ENCODE measurements at regions not wholly inside any gene's neighbourhood (a gene's known extent, or its start where the extent isn't known, plus 50 kb on each side); places are given as distances from the start of the nearest gene placed in this dataset.

DNA sequence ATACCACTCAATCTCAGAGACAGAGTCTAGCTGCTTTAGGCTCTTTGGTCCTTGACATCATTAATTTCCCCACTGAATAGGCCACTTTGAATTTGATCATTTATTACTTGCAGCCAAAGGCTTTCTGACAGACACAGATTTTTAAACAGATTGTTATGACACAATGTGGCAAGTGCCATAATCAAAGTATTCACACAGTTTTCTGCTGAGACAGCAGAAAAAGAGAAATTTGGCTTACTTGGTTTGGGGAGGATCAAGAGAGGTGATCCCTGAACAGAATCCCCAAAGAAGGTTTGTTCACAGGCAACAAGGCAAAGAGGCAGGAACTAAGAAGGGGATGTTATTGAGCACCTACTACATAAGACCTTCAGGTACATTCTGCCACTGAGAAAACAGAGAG is 138.0 kb upstream of the TOP1 start:
- TF ChIP-seq TCF12 (IDR thresholded peaks at IDR 0.05; ENCODE audit: low read depth) (no peak), CEBPB (IDR thresholded peaks at IDR 0.05) (no peak), CREB1 (IDR thresholded peaks at IDR 0.05; ENCODE audit: low read depth) (no peak), RAD21 (IDR thresholded peaks at IDR 0.05; ENCODE audit: low read depth) (no peak), TAF1 (IDR thresholded peaks at IDR 0.05; ENCODE audit: low read depth) (no peak), EGR1 (IDR thresholded peaks at IDR 0.05) (no peak), EP300 (IDR thresholded peaks at IDR 0.05; ENCODE audit: borderline replicate concordance) (no peak), YY1 (IDR thresholded peaks at IDR 0.05; ENCODE audit: low read depth) (no peak), TEAD4 (IDR thresholded peaks at IDR 0.05) (no peak), NFIC (IDR thresholded peaks at IDR 0.05) (no peak), FOXM1 (IDR thresholded peaks at IDR 0.05; ENCODE audit: borderline replicate concordance, low read depth) (no peak), ZBTB7A (IDR thresholded peaks at IDR 0.05; ENCODE audit: low read depth) (no peak)
- TF ChIP-seq, protein P1, sequence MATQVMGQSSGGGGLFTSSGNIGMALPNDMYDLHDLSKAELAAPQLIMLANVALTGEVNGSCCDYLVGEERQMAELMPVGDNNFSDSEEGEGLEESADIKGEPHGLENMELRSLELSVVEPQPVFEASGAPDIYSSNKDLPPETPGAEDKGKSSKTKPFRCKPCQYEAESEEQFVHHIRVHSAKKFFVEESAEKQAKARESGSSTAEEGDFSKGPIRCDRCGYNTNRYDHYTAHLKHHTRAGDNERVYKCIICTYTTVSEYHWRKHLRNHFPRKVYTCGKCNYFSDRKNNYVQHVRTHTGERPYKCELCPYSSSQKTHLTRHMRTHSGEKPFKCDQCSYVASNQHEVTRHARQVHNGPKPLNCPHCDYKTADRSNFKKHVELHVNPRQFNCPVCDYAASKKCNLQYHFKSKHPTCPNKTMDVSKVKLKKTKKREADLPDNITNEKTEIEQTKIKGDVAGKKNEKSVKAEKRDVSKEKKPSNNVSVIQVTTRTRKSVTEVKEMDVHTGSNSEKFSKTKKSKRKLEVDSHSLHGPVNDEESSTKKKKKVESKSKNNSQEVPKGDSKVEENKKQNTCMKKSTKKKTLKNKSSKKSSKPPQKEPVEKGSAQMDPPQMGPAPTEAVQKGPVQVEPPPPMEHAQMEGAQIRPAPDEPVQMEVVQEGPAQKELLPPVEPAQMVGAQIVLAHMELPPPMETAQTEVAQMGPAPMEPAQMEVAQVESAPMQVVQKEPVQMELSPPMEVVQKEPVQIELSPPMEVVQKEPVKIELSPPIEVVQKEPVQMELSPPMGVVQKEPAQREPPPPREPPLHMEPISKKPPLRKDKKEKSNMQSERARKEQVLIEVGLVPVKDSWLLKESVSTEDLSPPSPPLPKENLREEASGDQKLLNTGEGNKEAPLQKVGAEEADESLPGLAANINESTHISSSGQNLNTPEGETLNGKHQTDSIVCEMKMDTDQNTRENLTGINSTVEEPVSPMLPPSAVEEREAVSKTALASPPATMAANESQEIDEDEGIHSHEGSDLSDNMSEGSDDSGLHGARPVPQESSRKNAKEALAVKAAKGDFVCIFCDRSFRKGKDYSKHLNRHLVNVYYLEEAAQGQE (IDR thresholded peaks at IDR 0.05; ENCODE audit: low read depth): no peak
- TF ChIP-seq, protein P2, sequence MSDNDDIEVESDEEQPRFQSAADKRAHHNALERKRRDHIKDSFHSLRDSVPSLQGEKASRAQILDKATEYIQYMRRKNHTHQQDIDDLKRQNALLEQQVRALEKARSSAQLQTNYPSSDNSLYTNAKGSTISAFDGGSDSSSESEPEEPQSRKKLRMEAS (IDR thresholded peaks at IDR 0.05): no peak
- TF ChIP-seq, protein P3, sequence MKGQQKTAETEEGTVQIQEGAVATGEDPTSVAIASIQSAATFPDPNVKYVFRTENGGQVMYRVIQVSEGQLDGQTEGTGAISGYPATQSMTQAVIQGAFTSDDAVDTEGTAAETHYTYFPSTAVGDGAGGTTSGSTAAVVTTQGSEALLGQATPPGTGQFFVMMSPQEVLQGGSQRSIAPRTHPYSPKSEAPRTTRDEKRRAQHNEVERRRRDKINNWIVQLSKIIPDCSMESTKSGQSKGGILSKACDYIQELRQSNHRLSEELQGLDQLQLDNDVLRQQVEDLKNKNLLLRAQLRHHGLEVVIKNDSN (IDR thresholded peaks at IDR 0.05): no peak

DNA sequence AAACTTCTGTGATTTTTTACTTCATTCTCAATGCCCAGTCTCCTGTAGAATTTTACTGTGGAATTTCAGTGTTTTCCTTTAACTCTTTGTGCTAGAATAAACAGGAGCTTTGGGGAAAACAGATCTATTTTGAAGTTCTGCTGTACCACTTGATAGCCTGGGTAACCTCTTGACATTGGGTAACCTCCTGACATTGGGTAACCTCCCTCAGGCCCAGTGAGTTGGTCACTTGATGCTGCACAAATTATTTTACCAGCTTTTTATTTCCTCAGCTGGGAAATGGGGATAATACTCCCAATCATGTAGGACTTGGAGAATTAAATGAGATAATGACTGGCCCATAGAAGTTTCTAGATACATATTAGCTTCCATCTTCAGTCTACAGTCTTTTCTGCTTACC is 137.3 kb upstream of the TOP1 start:
- TF ChIP-seq ZBTB7A (IDR thresholded peaks at IDR 0.05; ENCODE audit: low read depth): no peak
- no peak for TF ChIP-seq CEBPB (IDR thresholded peaks at IDR 0.05)
- TF ChIP-seq TAF1 (IDR thresholded peaks at IDR 0.05; ENCODE audit: low read depth): no peak
- TF ChIP-seq EGR1 (IDR thresholded peaks at IDR 0.05): no peak
- no peak for TF ChIP-seq NFIC (IDR thresholded peaks at IDR 0.05)

DNA sequence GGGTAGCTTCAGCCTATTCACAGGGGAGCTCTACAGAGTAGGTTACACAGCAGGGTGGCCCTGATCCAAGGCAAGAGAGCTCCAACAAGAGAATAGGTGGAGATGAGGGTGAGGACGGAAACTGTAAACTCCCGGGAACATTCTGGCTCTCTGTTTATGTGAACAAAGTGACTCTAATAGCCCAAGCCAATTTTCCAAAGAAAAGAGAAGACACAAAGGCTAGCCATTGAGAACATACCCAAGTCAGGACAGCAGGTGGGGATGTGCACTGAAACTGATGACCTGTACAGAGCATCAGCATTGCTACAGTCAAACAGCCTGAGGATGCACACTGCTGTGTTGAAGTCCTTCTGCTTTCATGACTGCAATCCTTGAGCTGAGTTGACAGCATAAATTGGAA is 136.0 kb upstream of the TOP1 start:
- no peak for TF ChIP-seq EP300 (IDR thresholded peaks at IDR 0.05; ENCODE audit: borderline replicate concordance)
- no peak for TF ChIP-seq CEBPB (IDR thresholded peaks at IDR 0.05)
- TF ChIP-seq RAD21 (IDR thresholded peaks at IDR 0.05; ENCODE audit: low read depth): no peak
- no peak for TF ChIP-seq TCF12 (IDR thresholded peaks at IDR 0.05; ENCODE audit: low read depth)
- no peak for TF ChIP-seq FOXM1 (IDR thresholded peaks at IDR 0.05; ENCODE audit: borderline replicate concordance, low read depth)
- TF ChIP-seq YY1 (IDR thresholded peaks at IDR 0.05; ENCODE audit: low read depth): no peak
- no peak for TF ChIP-seq TAF1 (IDR thresholded peaks at IDR 0.05; ENCODE audit: low read depth)
- TF ChIP-seq, protein P3 (IDR thresholded peaks at IDR 0.05): no peak
- no peak for TF ChIP-seq ZBTB7A (IDR thresholded peaks at IDR 0.05; ENCODE audit: low read depth)
- TF ChIP-seq TEAD4 (IDR thresholded peaks at IDR 0.05): no peak
- no peak for TF ChIP-seq EGR1 (IDR thresholded peaks at IDR 0.05)

DNA sequence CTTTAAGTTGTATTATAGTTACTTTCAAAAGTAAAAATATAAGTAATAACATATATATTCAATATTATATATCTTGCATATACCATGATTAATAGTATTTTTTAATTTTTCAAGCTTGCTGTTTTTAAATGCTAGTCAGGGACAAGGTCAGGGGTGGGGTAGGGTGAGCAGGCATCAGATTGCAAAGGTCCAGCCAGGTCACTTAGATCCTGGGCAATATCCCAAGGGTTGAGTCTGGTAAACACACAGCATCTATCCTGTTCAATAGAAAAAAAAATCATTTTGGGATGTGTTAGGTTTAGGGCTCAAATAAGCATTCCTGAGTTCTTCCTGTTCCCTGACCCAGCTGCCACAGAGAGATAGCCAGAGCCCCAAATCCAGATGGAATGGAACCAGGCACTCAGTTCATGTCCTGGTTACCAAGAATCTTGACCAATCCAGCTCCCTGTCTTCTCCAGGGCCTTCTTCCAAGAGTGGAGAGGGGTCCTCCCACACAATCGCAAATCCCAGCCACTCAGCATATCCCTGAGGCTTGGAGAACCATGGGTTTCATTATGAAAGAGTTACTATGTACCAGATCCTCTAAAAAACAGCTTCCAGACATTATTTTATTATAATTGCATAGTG is 134.9 kb upstream of the TOP1 start:
- TF ChIP-seq TCF12 (IDR thresholded peaks at IDR 0.05; ENCODE audit: low read depth) (no peak), RAD21 (IDR thresholded peaks at IDR 0.05; ENCODE audit: low read depth) (no peak), TAF1 (IDR thresholded peaks at IDR 0.05; ENCODE audit: low read depth) (no peak), ZBTB7A (IDR thresholded peaks at IDR 0.05; ENCODE audit: low read depth) (no peak), FOXM1 (IDR thresholded peaks at IDR 0.05; ENCODE audit: borderline replicate concordance, low read depth) (no peak), CEBPB (IDR thresholded peaks at IDR 0.05) (no peak), CREB1 (IDR thresholded peaks at IDR 0.05; ENCODE audit: low read depth) (no peak), TEAD4 (IDR thresholded peaks at IDR 0.05) (no peak)
- TF ChIP-seq, protein P3 (IDR thresholded peaks at IDR 0.05): no peak

DNA sequence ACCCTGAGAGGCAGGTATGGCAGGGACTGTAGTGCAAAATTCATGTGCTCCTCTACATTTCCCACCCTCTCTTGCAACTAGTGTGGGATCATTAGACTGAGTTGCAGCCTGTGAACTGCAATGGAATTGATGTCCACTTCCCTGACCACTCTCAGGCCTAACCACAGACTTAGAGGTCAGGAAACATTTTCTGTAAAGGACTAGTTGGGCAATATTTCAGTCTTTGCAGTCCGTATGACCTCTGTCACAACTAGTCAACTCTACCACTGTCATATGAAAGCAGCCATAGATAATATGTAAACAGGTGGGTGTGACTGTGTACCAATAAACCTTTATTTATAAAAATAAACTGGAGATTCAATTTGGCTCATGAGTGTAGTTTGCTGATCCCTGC is 134.4 kb upstream of the TOP1 start:
- TF ChIP-seq EGR1 (IDR thresholded peaks at IDR 0.05): no peak
- no peak for TF ChIP-seq TEAD4 (IDR thresholded peaks at IDR 0.05)
- TF ChIP-seq, protein P2 (IDR thresholded peaks at IDR 0.05): no peak
- no peak for TF ChIP-seq TCF12 (IDR thresholded peaks at IDR 0.05; ENCODE audit: low read depth)
- no peak for TF ChIP-seq TAF1 (IDR thresholded peaks at IDR 0.05; ENCODE audit: low read depth)
- TF ChIP-seq, protein P3 (IDR thresholded peaks at IDR 0.05): no peak
- no peak for TF ChIP-seq EP300 (IDR thresholded peaks at IDR 0.05; ENCODE audit: borderline replicate concordance)
- no peak for TF ChIP-seq RAD21 (IDR thresholded peaks at IDR 0.05; ENCODE audit: low read depth)
- no peak for TF ChIP-seq CREB1 (IDR thresholded peaks at IDR 0.05; ENCODE audit: low read depth)
- TF ChIP-seq CEBPB (IDR thresholded peaks at IDR 0.05): no peak
- TF ChIP-seq FOXM1 (IDR thresholded peaks at IDR 0.05; ENCODE audit: borderline replicate concordance, low read depth): no peak
- no peak for TF ChIP-seq YY1 (IDR thresholded peaks at IDR 0.05; ENCODE audit: low read depth)
- TF ChIP-seq NFIC (IDR thresholded peaks at IDR 0.05): no peak
- TF ChIP-seq, protein P1 (IDR thresholded peaks at IDR 0.05; ENCODE audit: low read depth): no peak
- no peak for TF ChIP-seq ZBTB7A (IDR thresholded peaks at IDR 0.05; ENCODE audit: low read depth)

Measured in Ishikawa (cell line).